ENCODE measurements at regions not wholly inside any gene's neighbourhood (a gene's known extent, or its start where the extent isn't known, plus 50 kb on each side); places are given as distances from the start of the nearest gene placed in this dataset.
"Not testable (repeated sequence)": the region's sequence is repeated elsewhere in the genome, so short reads cannot be mapped to it uniquely, and the experiment has no call there.

- no peak for DNase-seq (ENCODE audit: low spot score)
- in situ Hi-C loops (cut with MboI; ENCODE audit: low sequenced_read_pairs, unreplicated experiment), result no loop called here
- no peak for TF ChIP-seq CTCF (IDR thresholded peaks at IDR 0.05; ENCODE audit: borderline replicate concordance, control extremely low read depth, extremely low read depth, insufficient read depth, missing control alignments)
Observed at GRCh38 chr4:43607827-43608461, 715.4 kb downstream of the GRXCR1 start.

- in situ Hi-C loops (cut with MboI; ENCODE audit: low sequenced_read_pairs, unreplicated experiment), result no loop called here
- TF ChIP-seq CTCF (IDR thresholded peaks at IDR 0.05; ENCODE audit: borderline replicate concordance, control extremely low read depth, extremely low read depth, insufficient read depth, missing control alignments), result no peak
Observed at GRCh38 chr4:43619219-43619618, 726.7 kb downstream of the GRXCR1 start.

GRCh38 chr4:43637893-43638292 is 745.4 kb downstream of the GRXCR1 start:
- in situ Hi-C loops (cut with MboI; ENCODE audit: low sequenced_read_pairs, unreplicated experiment); DNase-seq (ENCODE audit: low spot score): not testable (repeated sequence)

More at GRCh38 chr4:43619219-43619618, 726.7 kb downstream of the GRXCR1 start:
- DNase-seq (ENCODE audit: low spot score), result no peak

GRCh38 chr4:43651991-43652390 is 759.5 kb downstream of the GRXCR1 start:
- in situ Hi-C loops (cut with MboI; ENCODE audit: low sequenced_read_pairs, unreplicated experiment), result no loop called here
- TF ChIP-seq CTCF (IDR thresholded peaks at IDR 0.05; ENCODE audit: borderline replicate concordance, control extremely low read depth, extremely low read depth, insufficient read depth, missing control alignments), result no peak
- no peak for DNase-seq (ENCODE audit: low spot score)

- in situ Hi-C loops (cut with MboI; ENCODE audit: low sequenced_read_pairs, unreplicated experiment), result not testable (repeated sequence)
Observed at GRCh38 chr4:43659547-43659946, 767.0 kb downstream of the GRXCR1 start.

GRCh38 chr4:43672265-43672885 is 776.2 kb downstream of the KCTD8 start:
- in situ Hi-C loops (cut with MboI; ENCODE audit: low sequenced_read_pairs, unreplicated experiment); DNase-seq (ENCODE audit: low spot score): not testable (repeated sequence)

More at GRCh38 chr4:43659547-43659946, 767.0 kb downstream of the GRXCR1 start:
- DNase-seq (ENCODE audit: low spot score), result not testable (repeated sequence)

GRCh38 chr4:43680421-43680820 is 768.2 kb downstream of the KCTD8 start:
- no peak for DNase-seq (ENCODE audit: low spot score)
- in situ Hi-C loops (cut with MboI; ENCODE audit: low sequenced_read_pairs, unreplicated experiment), result no loop called here
- TF ChIP-seq CTCF (IDR thresholded peaks at IDR 0.05; ENCODE audit: borderline replicate concordance, control extremely low read depth, extremely low read depth, insufficient read depth, missing control alignments), result no peak

GRCh38 chr4:43682551-43682950 is 766.1 kb downstream of the KCTD8 start:
- no peak for TF ChIP-seq CTCF (IDR thresholded peaks at IDR 0.05; ENCODE audit: borderline replicate concordance, control extremely low read depth, extremely low read depth, insufficient read depth, missing control alignments)
- in situ Hi-C loops (cut with MboI; ENCODE audit: low sequenced_read_pairs, unreplicated experiment), result no loop called here
- DNase-seq (ENCODE audit: low spot score), result no peak

All from GM13976 (cell line).